Parathyroid adenoma (tissue), 2 donors: ENCODE measurements at regions not wholly inside any gene's neighbourhood (a gene's known extent, or its start where the extent isn't known, plus 50 kb on each side); places are given as distances from the start of the nearest gene placed in this dataset.

Source experiments
- H2AFZ ChIP-seq: fragments of 300-600 bp; sonication (generic); one replicate; pipeline ENCODE4 v1.7.0; 2017; ENCODE audit warnings: antibody characterized with exemption, mild to moderate bottlenecking
- H3K27ac ChIP-seq: fragments of 300-600 bp; sonication (generic); one replicate; pipeline ENCODE4 v1.7.0; 2017
- H3K27me3 ChIP-seq: fragments of 300-600 bp; sonication (generic); one replicate; pipeline ENCODE4 v1.7.0; 2017; ENCODE audit warnings: low read length; ENCODE audit not compliant: control insufficient read depth, insufficient read depth
- H3K36me3 ChIP-seq: fragments of 300-600 bp; sonication (generic); one replicate; pipeline ENCODE4 v1.7.0; 2017; ENCODE audit warnings: low read length; ENCODE audit not compliant: control insufficient read depth, insufficient read depth
- H3K4me1 ChIP-seq: fragments of 300-600 bp; sonication (generic); one replicate; pipeline ENCODE4 v1.7.0; 2017; ENCODE audit warnings: control low read depth
- H3K4me2 ChIP-seq: fragments of 300-600 bp; sonication (generic); one replicate; pipeline ENCODE4 v1.7.0; 2017; ENCODE audit warnings: low read length
- H3K4me3 ChIP-seq: fragments of 300-600 bp; sonication (generic); one replicate; pipeline ENCODE4 v1.7.0; 2017; ENCODE audit warnings: low read depth, low read length
- H3K79me2 ChIP-seq: fragments of 300-600 bp; sonication (generic); one replicate; pipeline ENCODE4 v1.7.0; 2017; ENCODE audit warnings: control low read depth
- H3K9ac ChIP-seq: fragments of 300-600 bp; sonication (generic); one replicate; pipeline ENCODE4 v1.7.0; 2017; ENCODE audit warnings: mild to moderate bottlenecking
- H3K9me3 ChIP-seq: fragments of 300-600 bp; sonication (generic); one replicate; pipeline ENCODE4 v1.7.0; 2017; ENCODE audit warnings: low read length; ENCODE audit not compliant: control insufficient read depth
- CTCF ChIP-seq: fragments of 300-600 bp; sonication (generic); IDR thresholded peaks from one replicate; pipeline ENCODE4 v1.7.0; 2017; ENCODE audit warnings: antibody characterized with exemption, mild to moderate bottlenecking
- donor health status: primary hyperparathyroidism.

- Histone ChIP-seq H3K27ac (no peak overlapping the region), H3K4me2 (no peak overlapping the region)
These were observed 67.4 kb upstream of the PTCH1 start for GRCh38 chr9:95584176-95584575.

GRCh38 chr9:95581900-95582299, 65.1 kb upstream of the PTCH1 start:
- Histone ChIP-seq H3K27me3 (no peaks in the 10 kb centered on the region), H3K4me2 (no peak overlapping the region), H3K4me3 (no peak overlapping the region), H3K27ac (no peak overlapping the region), H3K9ac (no peak overlapping the region), H3K9me3 (no peaks in the 10 kb centered on the region), H3K4me1 (no peaks in the 10 kb centered on the region), H2AFZ (no peak overlapping the region), H3K36me3 (no peaks in the 10 kb centered on the region), H3K79me2 (no peaks in the 10 kb centered on the region)
- no peak for TF ChIP-seq CTCF

More at GRCh38 chr9:95584176-95584575, 67.4 kb upstream of the PTCH1 start:
- Histone ChIP-seq H3K9me3 (no peaks in the 10 kb centered on the region), H3K36me3 (no peaks in the 10 kb centered on the region), H3K9ac (no peak overlapping the region), H2AFZ (no peak overlapping the region), H3K4me3 (no peak overlapping the region), H3K79me2 (no peaks in the 10 kb centered on the region), H3K4me1 (no peaks in the 10 kb centered on the region), H3K27me3 (no peaks in the 10 kb centered on the region)
- no peak for TF ChIP-seq CTCF

GRCh38 chr9:95580812-95581761, 64.3 kb upstream of the PTCH1 start:
- no peak overlapping the region for H3K4me3 ChIP-seq
- H3K9ac ChIP-seq = no peak overlapping the region
- no peak overlapping the region for H3K4me2 ChIP-seq
- no peak overlapping the region for H3K27ac ChIP-seq
- H3K36me3 ChIP-seq = no peaks in the 10 kb centered on the region
- no peaks in the 10 kb centered on the region for H3K27me3 ChIP-seq
- H3K79me2 ChIP-seq = no peaks in the 10 kb centered on the region
- H3K4me1 ChIP-seq = no peaks in the 10 kb centered on the region
- H3K9me3 ChIP-seq = no peaks in the 10 kb centered on the region
- TF ChIP-seq CTCF = no peak
- no peak overlapping the region for H2AFZ ChIP-seq

- H3K9me3 ChIP-seq = no peaks in the 10 kb centered on the region
- no peak overlapping the region for H3K27ac ChIP-seq
- no peaks in the 10 kb centered on the region for H3K79me2 ChIP-seq
- H2AFZ ChIP-seq = no peak overlapping the region
- no peak overlapping the region for H3K4me3 ChIP-seq
- no peak for TF ChIP-seq CTCF
- H3K9ac ChIP-seq = no peak overlapping the region
- H3K27me3 ChIP-seq = no peaks in the 10 kb centered on the region
- H3K4me1 ChIP-seq = no peaks in the 10 kb centered on the region
- no peak overlapping the region for H3K4me2 ChIP-seq
- no peaks in the 10 kb centered on the region for H3K36me3 ChIP-seq
These were observed 58.2 kb upstream of the PTCH1 start for GRCh38 chr9:95574866-95575553.
